Astrocyte (in vitro differentiated cells and primary cell): ENCODE measurements at regions not wholly inside any gene's neighbourhood (a gene's known extent, or its start where the extent isn't known, plus 50 kb on each side); places are given as distances from the start of the nearest gene placed in this dataset.

Experiments used
- DNase-seq: peaks from one replicate; pipeline ENCODE4 v3.0.0-alpha.2; 2010; ENCODE audit warnings: low read depth
- FAIRE-seq: peaks from 2 replicates; lab custom pipeline; 2011; peaks lifted over from hg19 to GRCh38; lab: Jason Lieb, UNC
- H2AFZ ChIP-seq: 2 replicates; pipeline ENCODE4 v1.6.0; 2012; ENCODE audit warnings: low read depth, low read length, inconsistent platforms
- H3K27ac ChIP-seq: 2 replicates; pipeline ENCODE4 v1.5.1; 2011; ENCODE audit warnings: low read depth, low read length, inconsistent platforms
- H3K27me3 ChIP-seq: 2 replicates; pipeline ENCODE4 v1.6.0; 2011; ENCODE audit warnings: low read length, inconsistent platforms; ENCODE audit not compliant: insufficient read depth
- H3K36me3 ChIP-seq: 2 replicates; pipeline ENCODE4 v1.5.1; 2011; ENCODE audit warnings: low read length, inconsistent platforms; ENCODE audit not compliant: insufficient read depth
- H3K4me1 ChIP-seq: 2 replicates; pipeline ENCODE4 v1.5.1; 2011; ENCODE audit warnings: low read length, inconsistent platforms; ENCODE audit not compliant: insufficient read depth
- H3K4me2 ChIP-seq: 2 replicates; pipeline ENCODE4 v1.6.0; 2012; ENCODE audit warnings: low read length, inconsistent platforms
- H3K4me3 ChIP-seq: 2 replicates; pipeline ENCODE4 v1.5.1; 2011; ENCODE audit warnings: low read depth, mild to moderate bottlenecking, low read length, inconsistent platforms; ENCODE audit not compliant: insufficient read depth
- H3K79me2 ChIP-seq: 2 replicates; pipeline ENCODE4 v1.6.0; 2012; ENCODE audit warnings: mild to moderate bottlenecking, low read length, inconsistent platforms; ENCODE audit not compliant: insufficient read depth
- H3K9ac ChIP-seq: 2 replicates; pipeline ENCODE4 v1.6.0; 2012; ENCODE audit warnings: mild to moderate bottlenecking, low read length, inconsistent platforms
- H3K9me3 ChIP-seq: 2 replicates; pipeline ENCODE4 v1.5.1; 2012; ENCODE audit warnings: low read depth, mild to moderate bottlenecking, low read length, inconsistent platforms; ENCODE audit not compliant: insufficient read depth
- H4K20me1 ChIP-seq: 2 replicates; pipeline ENCODE4 v1.6.0; 2012; ENCODE audit warnings: low read length, inconsistent platforms; ENCODE audit not compliant: insufficient read depth
- H3K27ac Mint-ChIP-seq: one replicate; pipeline ENCODE4 v1.8.0; 2021; ENCODE audit warnings: mild to moderate bottlenecking, mixed read lengths; ENCODE audit not compliant: unreplicated experiment
- H3K27me3 Mint-ChIP-seq: one replicate; pipeline ENCODE4 v1.8.0; 2021; ENCODE audit warnings: low read depth, mixed read lengths; ENCODE audit not compliant: unreplicated experiment
- H3K36me3 Mint-ChIP-seq: one replicate; pipeline ENCODE4 v1.8.0; 2021; ENCODE audit warnings: low read depth, mixed read lengths; ENCODE audit not compliant: unreplicated experiment
- H3K4me1 Mint-ChIP-seq: one replicate; pipeline ENCODE4 v1.8.0; 2021; ENCODE audit warnings: low read depth, mixed read lengths; ENCODE audit not compliant: unreplicated experiment
- H3K4me3 Mint-ChIP-seq: one replicate; pipeline ENCODE4 v1.8.0; 2021; ENCODE audit warnings: mild to moderate bottlenecking, moderate library complexity, mixed read lengths; ENCODE audit not compliant: unreplicated experiment
- H3K9me3 Mint-ChIP-seq: one replicate; pipeline ENCODE4 v1.8.0; 2021; ENCODE audit warnings: mild to moderate bottlenecking, mixed read lengths; ENCODE audit not compliant: unreplicated experiment
- EZH2 ChIP-seq: IDR thresholded peaks from 2 replicates; pipeline ENCODE4 v1.6.1; 2012; ENCODE audit warnings: mild to moderate bottlenecking, low read length, inconsistent platforms; ENCODE audit not compliant: insufficient read depth
- TF ChIP-seq, protein P1 (sequence below): IDR thresholded peaks from 2 replicates; pipeline ENCODE4 v1.5.1; 2011; ENCODE audit warnings: low read depth, mild to moderate bottlenecking, inconsistent platforms, low read length, moderate library complexity; ENCODE audit not compliant: insufficient read depth

DNA sequence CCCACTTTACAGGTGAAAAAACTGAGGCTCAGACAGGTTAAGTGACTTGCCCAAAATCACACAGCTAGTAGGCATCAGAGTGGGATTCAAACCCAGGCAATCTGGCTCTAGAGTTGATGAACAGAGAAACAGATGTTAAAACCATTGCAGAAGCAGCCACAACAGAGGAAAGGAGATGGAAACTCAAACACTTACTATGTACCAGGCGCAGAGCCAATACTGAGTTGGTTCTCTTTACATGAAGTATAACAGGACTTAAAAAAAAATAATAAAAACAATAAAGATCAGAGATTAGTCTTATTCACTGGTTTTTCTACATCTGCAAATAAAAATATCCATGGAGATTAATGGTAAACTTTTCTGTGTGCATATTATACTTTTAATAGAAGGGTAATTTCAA is 84.9 kb upstream of the SPATA12 start:
- Histone ChIP-seq H3K27me3 (no peaks in the 10 kb centered on the region), H3K4me2 (no peak overlapping the region), H4K20me1 (no peaks in the 10 kb centered on the region), H3K79me2 (no peaks in the 10 kb centered on the region), H2AFZ (no peak overlapping the region), H3K9me3 (no peaks in the 10 kb centered on the region), H3K4me1 (peaks cover 16% of the 10 kb centered on the region), H3K9ac (no peak overlapping the region), H3K27ac (no peak overlapping the region), H3K4me3 (no peak overlapping the region), H3K36me3 (no peaks in the 10 kb centered on the region)
- peaks cover 14% of the 10 kb centered on the region for H3K4me1 Mint-ChIP-seq
- TF ChIP-seq EZH2, result no peak
- TF ChIP-seq, protein P1, sequence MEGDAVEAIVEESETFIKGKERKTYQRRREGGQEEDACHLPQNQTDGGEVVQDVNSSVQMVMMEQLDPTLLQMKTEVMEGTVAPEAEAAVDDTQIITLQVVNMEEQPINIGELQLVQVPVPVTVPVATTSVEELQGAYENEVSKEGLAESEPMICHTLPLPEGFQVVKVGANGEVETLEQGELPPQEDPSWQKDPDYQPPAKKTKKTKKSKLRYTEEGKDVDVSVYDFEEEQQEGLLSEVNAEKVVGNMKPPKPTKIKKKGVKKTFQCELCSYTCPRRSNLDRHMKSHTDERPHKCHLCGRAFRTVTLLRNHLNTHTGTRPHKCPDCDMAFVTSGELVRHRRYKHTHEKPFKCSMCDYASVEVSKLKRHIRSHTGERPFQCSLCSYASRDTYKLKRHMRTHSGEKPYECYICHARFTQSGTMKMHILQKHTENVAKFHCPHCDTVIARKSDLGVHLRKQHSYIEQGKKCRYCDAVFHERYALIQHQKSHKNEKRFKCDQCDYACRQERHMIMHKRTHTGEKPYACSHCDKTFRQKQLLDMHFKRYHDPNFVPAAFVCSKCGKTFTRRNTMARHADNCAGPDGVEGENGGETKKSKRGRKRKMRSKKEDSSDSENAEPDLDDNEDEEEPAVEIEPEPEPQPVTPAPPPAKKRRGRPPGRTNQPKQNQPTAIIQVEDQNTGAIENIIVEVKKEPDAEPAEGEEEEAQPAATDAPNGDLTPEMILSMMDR, result no peak
- no peaks in the 10 kb centered on the region for H3K27me3 Mint-ChIP-seq
- no peak for DNase-seq
- H3K9me3 Mint-ChIP-seq, result no peaks in the 10 kb centered on the region
- no peak for FAIRE-seq
- H3K4me3 Mint-ChIP-seq, result no peak overlapping the region
- H3K27ac Mint-ChIP-seq, result no peak overlapping the region
- peaks cover 2% of the 10 kb centered on the region for H3K36me3 Mint-ChIP-seq

DNA sequence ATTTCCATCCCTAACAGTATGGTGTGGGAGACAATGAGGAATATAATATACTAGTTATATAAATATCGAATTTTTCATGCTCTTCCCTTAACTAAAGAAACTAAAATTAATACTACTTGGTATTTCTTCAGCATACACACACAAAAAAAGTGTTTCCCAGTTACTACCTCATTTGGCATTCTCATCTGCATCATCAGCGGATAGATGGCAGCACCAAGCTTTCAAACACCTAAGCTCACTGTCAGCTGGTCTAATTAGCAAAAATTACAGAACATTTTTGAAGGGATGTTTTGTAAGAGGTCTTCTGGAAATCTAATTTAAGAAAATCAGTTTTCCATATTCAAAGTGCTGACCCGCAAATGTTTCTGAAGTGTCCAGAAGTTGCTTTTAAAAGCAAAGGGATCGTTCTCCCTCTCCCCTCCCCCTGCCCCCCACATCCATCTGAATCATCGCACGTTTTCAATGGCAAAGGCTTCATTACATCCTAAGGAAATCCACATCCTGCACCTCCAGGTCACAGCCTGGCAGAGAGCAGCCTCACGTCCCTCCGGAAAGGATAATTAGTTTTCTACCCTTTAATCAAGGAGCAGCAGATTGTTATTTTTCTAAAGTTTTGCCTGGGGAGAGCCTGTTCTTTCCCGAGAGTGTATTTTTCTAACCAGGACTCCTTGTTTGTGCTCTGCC is 86.1 kb upstream of the SPATA12 start:
- Histone ChIP-seq H3K9me3 (no peaks in the 10 kb centered on the region), H3K4me3 (peak overlapping the region; percentile 17), H3K9ac (peak overlapping the region; percentile 22), H3K27me3 (no peaks in the 10 kb centered on the region), H3K27ac (no peak overlapping the region), H3K79me2 (no peaks in the 10 kb centered on the region), H3K36me3 (no peaks in the 10 kb centered on the region), H3K4me2 (peak overlapping the region; percentile 76), H2AFZ (peak overlapping the region; percentile 52), H4K20me1 (no peaks in the 10 kb centered on the region), H3K4me1 (peaks cover 13% of the 10 kb centered on the region)
- H3K9me3 Mint-ChIP-seq, result no peaks in the 10 kb centered on the region
- H3K27me3 Mint-ChIP-seq, result no peaks in the 10 kb centered on the region
- DNase-seq (peak; percentile 20), FAIRE-seq (no peak)
- peak overlapping the region; percentile 2 for H3K27ac Mint-ChIP-seq
- H3K4me3 Mint-ChIP-seq, result no peak overlapping the region
- H3K4me1 Mint-ChIP-seq, result peaks cover 22% of the 10 kb centered on the region
- TF ChIP-seq, protein P1, result no peak
- no peak for TF ChIP-seq EZH2
- peaks cover 2% of the 10 kb centered on the region for H3K36me3 Mint-ChIP-seq

DNA sequence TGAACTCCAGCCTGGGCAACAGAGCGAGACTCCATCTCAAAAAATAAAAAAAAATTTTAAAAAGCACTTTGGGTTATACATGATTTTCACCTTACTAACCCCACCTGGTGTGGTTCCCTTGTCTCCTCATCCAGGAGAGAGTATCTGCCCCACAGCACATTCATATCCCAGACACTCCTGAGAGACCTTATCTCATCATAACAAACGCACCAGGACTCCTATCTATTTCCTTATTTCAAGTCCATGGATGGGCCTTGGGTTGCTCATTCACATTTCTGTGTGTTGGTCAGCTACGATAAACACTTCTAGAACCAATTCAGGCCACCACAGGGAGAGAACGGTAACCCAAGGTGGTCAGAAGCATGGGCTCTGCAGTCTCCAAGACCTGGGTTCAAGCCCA is 88.6 kb upstream of the SPATA12 start:
- FAIRE-seq (no peak), DNase-seq (no peak)
- Histone ChIP-seq H3K27ac (no peak overlapping the region), H3K36me3 (no peaks in the 10 kb centered on the region), H3K9me3 (no peaks in the 10 kb centered on the region), H3K79me2 (no peaks in the 10 kb centered on the region), H3K9ac (no peak overlapping the region), H3K4me2 (no peak overlapping the region), H3K4me3 (no peak overlapping the region), H2AFZ (no peak overlapping the region), H3K4me1 (peaks cover 9% of the 10 kb centered on the region), H4K20me1 (no peaks in the 10 kb centered on the region), H3K27me3 (no peaks in the 10 kb centered on the region)
- Mint-ChIP-seq H3K4me3 (no peak overlapping the region), H3K27ac (no peak overlapping the region), H3K27me3 (no peaks in the 10 kb centered on the region), H3K36me3 (peaks cover 2% of the 10 kb centered on the region), H3K9me3 (no peaks in the 10 kb centered on the region), H3K4me1 (peaks cover 17% of the 10 kb centered on the region)
- TF ChIP-seq, protein P1, result no peak
- no peak for TF ChIP-seq EZH2
